KMS-11 (cell line): ENCODE measurements at regions not wholly inside any gene's neighbourhood (a gene's known extent, or its start where the extent isn't known, plus 50 kb on each side); places are given as distances from the start of the nearest gene placed in this dataset.

Source experiments
- H2AFZ ChIP-seq: fragments of 200-600 bp; sonication (generic); 2 replicates; pipeline ENCODE4 v1.6.1; 2016; ENCODE audit warnings: antibody characterized with exemption, mixed run types, low read depth
- H3K27ac ChIP-seq: fragments of 200-600 bp; sonication (generic); 2 replicates; pipeline ENCODE4 v1.6.1; 2016; ENCODE audit warnings: mild to moderate bottlenecking, mixed run types
- H3K27me3 ChIP-seq: fragments of 200-600 bp; sonication (generic); 2 replicates; pipeline ENCODE4 v1.6.1; 2017; ENCODE audit warnings: mild to moderate bottlenecking, low read depth, mixed run types, moderate library complexity; ENCODE audit not compliant: insufficient read depth
- H3K36me3 ChIP-seq: fragments of 200-600 bp; sonication (generic); 2 replicates; pipeline ENCODE4 v1.6.1; 2017; ENCODE audit warnings: mild to moderate bottlenecking, mixed run types; ENCODE audit not compliant: insufficient read depth
- H3K4me1 ChIP-seq: fragments of 200-600 bp; sonication (generic); 2 replicates; pipeline ENCODE4 v1.6.1; 2016; ENCODE audit warnings: mild to moderate bottlenecking, low read depth, mixed run types; ENCODE audit not compliant: poor library complexity, severe bottlenecking
- H3K4me2 ChIP-seq: fragments of 200-600 bp; sonication (generic); 2 replicates; pipeline ENCODE4 v1.7.0; 2016; ENCODE audit warnings: mild to moderate bottlenecking, mixed run types
- H3K4me3 ChIP-seq: fragments of 200-600 bp; sonication (generic); IDR thresholded peaks from 2 replicates; pipeline ENCODE4 v1.6.1; 2017; ENCODE audit warnings: low read depth, low read length, mixed read lengths; ENCODE audit not compliant: insufficient read depth
- H3K79me2 ChIP-seq: fragments of 200-600 bp; sonication (generic); 2 replicates; pipeline ENCODE4 v1.6.1; 2016; ENCODE audit warnings: low read depth, mixed run types; ENCODE audit not compliant: insufficient read depth
- H3K9ac ChIP-seq: fragments of 200-600 bp; sonication (generic); 2 replicates; pipeline ENCODE4 v1.6.1; 2016; ENCODE audit warnings: mild to moderate bottlenecking, mixed run types
- H4K20me1 ChIP-seq: fragments of 200-600 bp; sonication (generic); 2 replicates; pipeline ENCODE4 v1.6.1; 2016; ENCODE audit warnings: mild to moderate bottlenecking, mixed run types; ENCODE audit not compliant: insufficient read depth
- CTCF ChIP-seq: fragments of 200-600 bp; sonication (generic); conservative IDR thresholded peaks from 2 replicates; pipeline ENCODE4 v1.6.1; 2017; ENCODE audit warnings: low read depth, mild to moderate bottlenecking, antibody characterized with exemption, low read length, moderate library complexity, mixed read lengths

DNA sequence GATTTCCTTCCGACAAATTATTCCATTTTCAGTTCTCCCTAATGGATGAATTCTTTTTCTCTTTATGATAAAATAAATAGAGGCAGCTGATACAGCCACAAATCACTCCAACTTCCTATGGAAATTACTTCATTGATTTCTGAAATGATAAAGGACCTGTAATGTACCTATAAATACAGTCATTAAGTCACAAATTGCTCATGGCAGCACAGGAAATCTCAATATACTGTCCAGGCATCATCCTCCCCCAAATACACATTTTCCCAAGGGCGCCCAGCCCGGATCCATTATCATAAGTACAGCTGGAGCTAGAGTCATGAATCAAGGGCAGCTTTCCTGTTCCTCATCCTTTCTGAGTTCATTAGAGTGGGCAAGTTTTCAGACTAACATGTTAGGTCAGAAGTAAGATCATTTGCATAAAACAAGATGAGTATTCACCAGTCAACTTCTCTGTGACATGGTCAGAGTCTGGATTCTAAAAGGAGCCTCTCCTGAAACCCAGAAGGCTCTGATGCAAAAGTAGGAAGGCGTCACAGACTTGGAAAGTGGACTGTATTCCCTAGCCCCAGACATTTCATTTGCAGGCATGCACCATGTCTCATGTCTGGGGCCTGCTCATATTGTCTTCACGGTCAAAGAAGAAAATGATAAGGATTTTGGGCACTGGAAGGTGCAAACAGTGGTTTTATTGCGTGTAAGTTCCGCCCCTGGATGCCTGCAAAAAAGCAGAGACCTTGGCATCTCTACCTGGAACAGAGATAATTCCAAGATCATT is 383.2 kb downstream of the PLK2 start:
- TF ChIP-seq CTCF: no peak
- H4K20me1 ChIP-seq: no peaks in the 10 kb centered on the region
- no peak overlapping the region for H3K4me3 ChIP-seq
- H3K27ac ChIP-seq: no peak overlapping the region
- H2AFZ ChIP-seq: no peak overlapping the region
- no peaks in the 10 kb centered on the region for H3K27me3 ChIP-seq
- no peaks in the 10 kb centered on the region for H3K4me1 ChIP-seq
- no peaks in the 10 kb centered on the region for H3K79me2 ChIP-seq
- no peaks in the 10 kb centered on the region for H3K36me3 ChIP-seq
- H3K9ac ChIP-seq: no peak overlapping the region
- H3K4me2 ChIP-seq: no peak overlapping the region

DNA sequence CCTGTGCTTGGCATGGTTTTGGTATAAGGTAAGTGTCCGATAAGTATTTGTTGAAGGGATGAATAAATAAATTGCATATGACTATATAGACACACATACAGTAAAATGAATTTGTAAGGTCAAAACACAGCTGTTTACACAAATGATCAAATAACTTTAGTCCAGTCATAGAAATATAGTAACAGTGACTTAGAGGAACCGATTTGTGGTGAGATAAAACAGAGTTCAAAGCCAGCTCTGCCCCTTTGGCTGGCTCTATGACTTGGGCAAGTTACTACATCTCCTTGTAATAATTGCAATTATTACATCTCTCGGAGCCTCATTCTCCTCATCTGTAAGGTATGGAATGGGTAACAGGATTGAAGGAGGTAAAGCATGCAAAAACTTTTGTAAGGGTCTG is 384.0 kb downstream of the PLK2 start:
- Histone ChIP-seq H3K4me2 (no peak overlapping the region), H3K9ac (no peak overlapping the region), H2AFZ (no peak overlapping the region), H3K4me3 (no peak overlapping the region), H3K27me3 (no peaks in the 10 kb centered on the region), H3K27ac (no peak overlapping the region), H3K36me3 (no peaks in the 10 kb centered on the region), H4K20me1 (no peaks in the 10 kb centered on the region), H3K4me1 (no peaks in the 10 kb centered on the region), H3K79me2 (no peaks in the 10 kb centered on the region)
- TF ChIP-seq CTCF: no peak

GRCh38 chr5:58074717-58075116 is 385.2 kb downstream of the PLK2 start:
- no peak for TF ChIP-seq CTCF
- Histone ChIP-seq H3K4me3 (no peak overlapping the region), H3K27me3 (no peaks in the 10 kb centered on the region)

GRCh38 chr5:58074222-58074621 is 385.7 kb downstream of the PLK2 start:
- no peak for TF ChIP-seq CTCF
- Histone ChIP-seq H2AFZ (no peak overlapping the region), H3K27me3 (no peaks in the 10 kb centered on the region), H3K9ac (no peak overlapping the region), H4K20me1 (no peaks in the 10 kb centered on the region), H3K4me3 (no peak overlapping the region), H3K36me3 (no peaks in the 10 kb centered on the region), H3K79me2 (no peaks in the 10 kb centered on the region), H3K4me1 (no peaks in the 10 kb centered on the region), H3K4me2 (no peak overlapping the region), H3K27ac (no peak overlapping the region)

More at GRCh38 chr5:58074717-58075116, 385.2 kb downstream of the PLK2 start:
- Histone ChIP-seq H2AFZ (no peak overlapping the region), H3K36me3 (no peaks in the 10 kb centered on the region), H3K4me2 (no peak overlapping the region), H3K4me1 (no peaks in the 10 kb centered on the region), H3K27ac (no peak overlapping the region), H3K79me2 (no peaks in the 10 kb centered on the region), H3K9ac (no peak overlapping the region), H4K20me1 (no peaks in the 10 kb centered on the region)
